ENCODE measurements at regions not wholly inside any gene's neighbourhood (a gene's known extent, or its start where the extent isn't known, plus 50 kb on each side); places are given as distances from the start of the nearest gene placed in this dataset.
"Not testable (repeated sequence)": the region's sequence is repeated elsewhere in the genome, so short reads cannot be mapped to it uniquely, and the experiment has no call there.

DNA sequence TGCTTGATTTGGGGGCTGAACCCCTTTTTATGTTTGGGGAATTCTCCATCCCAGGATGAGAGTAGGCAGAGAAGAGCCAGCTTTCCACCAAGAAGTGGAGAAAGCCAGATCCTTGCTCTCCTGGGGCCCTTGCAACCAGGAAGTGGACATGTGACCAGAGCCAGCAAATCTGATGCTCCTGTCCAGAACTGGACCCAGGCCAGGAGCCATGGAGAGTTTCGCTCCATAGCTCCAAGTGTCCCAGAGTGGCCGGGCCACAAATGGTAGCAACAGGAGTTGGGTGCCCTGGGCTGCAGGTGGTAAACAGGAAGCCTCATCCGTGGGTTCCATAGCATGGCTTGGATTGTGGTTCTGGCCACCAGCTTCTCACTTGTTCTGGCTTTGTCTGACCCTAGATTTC lies 93.9 kb upstream of the CD82 start:
- Histone ChIP-seq H3K9ac (ENCODE audit: low read depth, low read length) (no peak overlapping the region), H3K9me3 (ENCODE audit: insufficient read depth, low read depth, low read length) (no peaks in the 10 kb centered on the region), H3K36me3 (ENCODE audit: insufficient read depth, low read length) (no peaks in the 10 kb centered on the region), H3K4me1 (ENCODE audit: insufficient read depth, low read length) (peaks cover 5% of the 10 kb centered on the region; the same call in 1 of the 2 replicates), H3K4me3 (ENCODE audit: low read length) (no peak overlapping the region), H3K27ac (ENCODE audit: low read depth, low read length) (no peak overlapping the region), H3K27me3 (ENCODE audit: insufficient read depth, low read length) (no peaks in the 10 kb centered on the region)
- 90% methylated on average over 3 of the region's 3 CpGs for WGBS

DNA sequence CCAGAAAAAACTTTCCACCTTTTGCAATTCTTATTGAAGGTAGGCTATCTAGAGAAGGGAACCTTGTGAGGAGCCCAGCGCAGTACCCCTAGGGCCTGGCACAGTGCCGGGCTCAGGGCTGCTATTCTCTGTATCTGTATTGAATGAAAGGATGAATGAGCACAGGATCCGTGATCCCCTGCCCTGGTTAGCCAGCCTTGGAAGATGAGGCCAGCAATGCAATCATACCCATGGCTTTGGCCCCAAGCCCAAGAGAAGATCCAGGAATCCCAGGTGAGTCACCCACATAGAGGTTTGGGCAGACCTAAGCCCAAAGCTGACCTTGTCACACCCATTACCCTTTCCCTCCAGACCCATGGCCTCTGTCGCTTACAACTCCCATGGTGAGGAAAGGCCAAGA lies 92.5 kb upstream of the CD82 start:
- Histone ChIP-seq H3K27me3 (ENCODE audit: insufficient read depth, low read length) (no peaks in the 10 kb centered on the region), H3K36me3 (ENCODE audit: insufficient read depth, low read length) (no peaks in the 10 kb centered on the region), H3K4me1 (ENCODE audit: insufficient read depth, low read length) (no peaks in the 10 kb centered on the region), H3K4me3 (ENCODE audit: low read length) (no peak overlapping the region), H3K27ac (ENCODE audit: low read depth, low read length) (no peak overlapping the region), H3K9me3 (ENCODE audit: insufficient read depth, low read depth, low read length) (no peaks in the 10 kb centered on the region), H3K9ac (ENCODE audit: low read depth, low read length) (no peak overlapping the region)
- WGBS: 73% methylated on average over 4 of the region's 4 CpGs

DNA sequence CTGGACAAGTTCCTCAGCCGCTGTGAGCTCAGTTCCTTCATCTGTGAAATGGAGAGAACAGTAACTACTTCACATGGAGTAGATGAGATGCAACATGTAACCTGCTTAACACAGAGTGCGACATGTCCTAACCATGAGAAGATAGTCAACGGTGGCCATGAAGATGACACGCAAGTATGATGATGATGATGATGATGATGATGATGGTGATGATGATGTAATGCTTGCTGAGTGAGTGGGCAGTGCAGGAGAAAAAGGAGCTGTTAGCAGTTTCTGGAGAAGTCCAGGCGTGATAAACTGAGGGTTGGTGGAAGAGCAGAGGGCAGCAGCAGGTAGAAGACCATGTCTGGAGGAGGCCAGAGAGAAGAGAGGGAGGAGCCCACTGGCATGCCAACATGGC lies 90.8 kb upstream of the CD82 start:
- Histone ChIP-seq H3K4me1 (ENCODE audit: insufficient read depth, low read length) (no peaks in the 10 kb centered on the region), H3K9me3 (ENCODE audit: insufficient read depth, low read depth, low read length) (no peaks in the 10 kb centered on the region), H3K27ac (ENCODE audit: low read depth, low read length) (no peak overlapping the region), H3K9ac (ENCODE audit: low read depth, low read length) (no peak overlapping the region), H3K36me3 (ENCODE audit: insufficient read depth, low read length) (no peaks in the 10 kb centered on the region), H3K4me3 (ENCODE audit: low read length) (no peak overlapping the region), H3K27me3 (ENCODE audit: insufficient read depth, low read length) (no peaks in the 10 kb centered on the region)
- 94% methylated on average over 5 of the region's 5 CpGs for WGBS

DNA sequence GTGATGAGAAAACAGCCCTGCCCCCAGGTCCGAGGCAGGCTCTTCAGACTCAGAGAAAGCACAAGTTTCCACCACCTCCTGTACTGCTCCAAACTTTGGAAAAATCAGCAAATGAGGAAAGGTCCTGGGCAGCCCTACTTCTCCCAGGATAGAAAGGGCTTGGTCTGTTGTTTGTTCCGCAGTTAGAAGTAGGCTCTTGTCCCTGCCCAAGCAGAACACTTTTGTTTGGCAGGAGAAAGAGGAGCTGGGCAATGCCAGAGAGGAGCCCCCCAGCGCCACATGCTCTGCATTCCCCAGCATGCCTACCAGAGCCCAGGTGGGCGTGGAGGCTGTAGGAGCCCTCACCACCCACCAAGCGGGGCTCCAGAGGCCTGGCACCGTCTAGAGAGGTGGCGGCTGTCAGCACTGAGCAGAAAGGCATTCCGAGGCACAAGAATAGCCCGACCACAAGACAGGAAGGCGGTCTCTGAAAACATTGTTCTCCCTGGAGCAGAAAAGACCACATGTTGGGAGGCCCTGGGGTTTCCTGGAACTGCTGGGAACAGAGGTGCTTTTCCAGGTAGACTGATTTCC lies 90.3 kb upstream of the CD82 start:
- Histone ChIP-seq H3K27ac (ENCODE audit: low read depth, low read length) (no peak overlapping the region), H3K36me3 (ENCODE audit: insufficient read depth, low read length) (no peaks in the 10 kb centered on the region), H3K9ac (ENCODE audit: low read depth, low read length) (no peak overlapping the region), H3K27me3 (ENCODE audit: insufficient read depth, low read length) (no peaks in the 10 kb centered on the region), H3K4me1 (ENCODE audit: insufficient read depth, low read length) (no peaks in the 10 kb centered on the region), H3K9me3 (ENCODE audit: insufficient read depth, low read depth, low read length) (no peaks in the 10 kb centered on the region), H3K4me3 (ENCODE audit: low read length) (no peak overlapping the region)
- whole genome bisulfite sequencing: 80% methylated on average over 10 of the region's 10 CpGs

DNA sequence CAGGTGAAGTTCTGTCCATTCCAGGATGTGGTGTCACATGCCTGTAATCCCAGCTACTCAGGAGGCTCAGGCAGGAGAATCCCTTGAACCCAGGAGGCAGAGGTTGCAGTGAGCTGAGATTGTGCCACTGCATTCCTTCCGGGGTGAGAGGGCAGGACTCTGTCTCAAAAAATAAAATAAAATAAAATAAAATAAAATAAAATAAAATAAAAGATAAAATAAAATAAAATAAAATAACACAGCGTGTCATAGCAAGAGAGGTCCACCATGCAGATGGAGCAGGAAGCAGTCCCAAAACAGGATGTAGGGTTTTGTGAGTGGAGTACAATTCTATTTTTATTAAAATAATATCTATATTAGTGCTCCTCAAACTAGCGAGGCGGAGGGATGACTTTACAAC lies 83.1 kb upstream of the CD82 start:
- not testable (repeated sequence) for H3K27me3 ChIP-seq (ENCODE audit: insufficient read depth, low read length); H3K4me3 ChIP-seq (ENCODE audit: low read length); H3K36me3 ChIP-seq (ENCODE audit: insufficient read depth, low read length); H3K9ac ChIP-seq (ENCODE audit: low read depth, low read length); H3K27ac ChIP-seq (ENCODE audit: low read depth, low read length); H3K4me1 ChIP-seq (ENCODE audit: insufficient read depth, low read length); H3K9me3 ChIP-seq (ENCODE audit: insufficient read depth, low read depth, low read length)
- 89% methylated on average over 3 of the region's 4 CpGs for WGBS

DNA sequence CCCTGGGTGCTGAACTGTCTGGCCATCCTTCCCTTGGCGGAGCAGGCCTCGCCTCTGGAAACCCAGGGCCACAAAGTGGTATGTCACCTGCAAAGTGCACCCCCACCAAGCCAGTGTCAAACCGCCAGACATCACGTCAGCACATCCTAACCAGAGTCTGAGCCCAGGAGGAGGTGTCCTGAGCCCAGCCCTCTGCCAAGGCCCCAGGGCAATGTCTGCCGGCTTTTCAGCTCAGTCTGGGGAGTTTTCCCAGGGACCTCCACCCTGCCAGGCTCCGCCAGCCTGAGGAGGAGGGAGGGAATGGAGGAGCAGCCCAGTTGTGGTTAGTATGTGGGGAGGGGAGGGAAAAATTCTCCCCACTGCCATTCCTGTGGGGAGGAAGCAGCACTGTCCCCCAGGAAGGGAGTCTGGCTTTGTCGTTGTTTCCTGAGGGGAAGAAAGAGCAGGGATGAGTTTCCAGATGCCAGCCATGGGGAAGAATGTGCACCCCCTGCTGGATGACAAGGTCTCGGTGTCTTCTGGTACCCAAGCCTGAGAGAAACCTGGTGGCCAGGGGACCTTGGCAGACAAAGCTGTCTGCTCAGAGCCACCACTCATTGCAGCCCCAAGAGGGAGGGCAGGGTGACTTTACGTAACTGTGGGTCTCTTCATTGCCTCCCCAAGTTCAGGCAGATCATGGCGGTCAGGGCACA lies 81.4 kb upstream of the CD82 start:
- Histone ChIP-seq H3K9ac (ENCODE audit: low read depth, low read length) (no peak overlapping the region), H3K27me3 (ENCODE audit: insufficient read depth, low read length) (no peaks in the 10 kb centered on the region), H3K4me3 (ENCODE audit: low read length) (no peak overlapping the region), H3K9me3 (ENCODE audit: insufficient read depth, low read depth, low read length) (0 out of 2 replicates have a peak, but pooled peaks cover 5% of the 10 kb centered on the region), H3K27ac (ENCODE audit: low read depth, low read length) (no peak overlapping the region), H3K36me3 (ENCODE audit: insufficient read depth, low read length) (no peaks in the 10 kb centered on the region), H3K4me1 (ENCODE audit: insufficient read depth, low read length) (no peaks in the 10 kb centered on the region)
- 83% methylated on average over 10 of the region's 10 CpGs for WGBS

DNA sequence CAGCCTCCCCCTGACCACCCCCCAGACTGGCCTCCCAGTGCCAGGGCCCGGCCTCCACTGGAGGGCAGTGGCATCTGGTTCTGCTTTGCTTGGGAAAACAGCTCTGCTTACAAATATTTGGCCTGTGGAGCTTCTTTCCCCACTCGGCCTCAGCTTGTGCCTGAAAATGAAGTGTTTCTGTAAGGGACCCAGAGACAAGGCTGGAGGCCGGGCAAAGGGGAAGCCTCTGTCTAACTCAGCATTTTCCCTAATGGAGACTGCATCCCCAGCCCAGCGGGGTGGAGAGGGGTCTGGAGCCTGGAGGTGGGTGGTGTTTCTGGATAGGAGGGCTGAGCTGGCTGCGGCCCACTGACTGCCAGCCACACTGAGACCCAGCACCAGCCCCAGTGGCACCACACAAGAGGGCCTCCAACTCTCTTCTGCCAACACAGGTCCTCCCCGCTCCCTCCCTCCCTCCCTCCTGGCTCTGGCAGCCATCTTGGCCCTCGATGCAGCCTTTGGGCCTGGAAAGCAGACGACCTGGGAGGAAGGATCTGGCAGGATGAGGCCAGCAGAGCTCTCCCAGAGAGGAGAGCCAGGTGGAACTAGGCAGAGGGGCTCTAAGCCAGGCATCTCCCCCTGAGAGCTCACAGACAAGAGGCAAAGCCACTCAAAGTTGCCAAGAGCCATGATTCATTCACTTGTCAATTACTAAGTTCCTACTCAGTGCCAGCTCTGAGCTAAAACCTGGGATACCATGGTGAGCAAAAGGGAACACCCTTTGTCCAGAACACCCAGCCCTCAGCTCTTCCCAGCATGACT lies 77.1 kb upstream of the CD82 start:
- Histone ChIP-seq H3K9me3 (ENCODE audit: insufficient read depth, low read depth, low read length) (0 out of 2 replicates have a peak, but pooled peaks cover 5% of the 10 kb centered on the region), H3K36me3 (ENCODE audit: insufficient read depth, low read length) (no peaks in the 10 kb centered on the region), H3K4me1 (ENCODE audit: insufficient read depth, low read length) (no peaks in the 10 kb centered on the region), H3K4me3 (ENCODE audit: low read length) (no peak overlapping the region), H3K27ac (ENCODE audit: low read depth, low read length) (no peak overlapping the region), H3K27me3 (ENCODE audit: insufficient read depth, low read length) (no peaks in the 10 kb centered on the region), H3K9ac (ENCODE audit: low read depth, low read length) (no peak overlapping the region)
- WGBS: 92% methylated on average over 8 of the region's 8 CpGs

DNA sequence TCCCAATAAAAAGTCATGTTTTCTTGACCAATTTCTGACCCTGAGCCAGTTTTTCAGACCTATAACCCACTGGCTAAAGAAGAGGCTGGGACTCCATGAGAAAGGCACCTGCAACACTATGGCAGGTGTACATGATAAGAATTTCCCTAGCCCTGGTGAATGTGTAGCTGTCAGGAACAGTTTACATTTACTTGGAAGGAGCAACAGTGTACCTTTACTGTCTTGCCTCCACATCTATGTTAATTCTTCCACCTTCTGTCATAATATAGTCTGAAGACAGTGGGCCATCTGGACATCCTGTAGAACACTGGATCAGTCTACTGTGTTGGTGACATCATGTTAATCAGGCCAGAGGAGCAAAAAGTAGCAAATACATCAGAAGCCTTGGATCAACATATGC lies 72.1 kb upstream of the CD82 start:
- Histone ChIP-seq H3K9ac (ENCODE audit: low read depth, low read length) (no peak overlapping the region), H3K4me3 (ENCODE audit: low read length) (no peak overlapping the region), H3K36me3 (ENCODE audit: insufficient read depth, low read length) (no peaks in the 10 kb centered on the region), H3K27me3 (ENCODE audit: insufficient read depth, low read length) (no peaks in the 10 kb centered on the region), H3K9me3 (ENCODE audit: insufficient read depth, low read depth, low read length) (no peaks in the 10 kb centered on the region), H3K27ac (ENCODE audit: low read depth, low read length) (no peak overlapping the region), H3K4me1 (ENCODE audit: insufficient read depth, low read length) (no peaks in the 10 kb centered on the region)

DNA sequence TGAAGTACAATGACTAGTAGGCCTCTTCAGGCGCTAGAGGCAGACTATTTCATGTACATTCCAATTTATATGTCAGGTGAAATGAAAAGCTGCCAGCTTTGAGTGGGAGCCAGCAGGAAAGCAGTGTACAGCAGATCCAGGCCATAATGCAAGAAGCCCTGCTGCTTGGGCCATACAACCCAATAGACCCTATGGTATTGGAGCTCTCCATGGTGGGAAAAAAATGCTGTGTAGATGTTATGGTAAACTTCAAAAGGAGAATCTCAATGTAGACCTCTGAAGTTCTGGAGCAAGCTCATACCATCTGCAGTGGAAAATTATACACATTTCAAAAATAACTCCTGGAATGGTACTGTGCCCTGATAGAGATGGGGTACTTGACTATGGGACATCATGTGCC lies 71.5 kb upstream of the CD82 start:
- Histone ChIP-seq H3K27me3 (ENCODE audit: insufficient read depth, low read length) (no peaks in the 10 kb centered on the region), H3K27ac (ENCODE audit: low read depth, low read length) (no peak overlapping the region), H3K4me1 (ENCODE audit: insufficient read depth, low read length) (no peaks in the 10 kb centered on the region), H3K9ac (ENCODE audit: low read depth, low read length) (no peak overlapping the region), H3K9me3 (ENCODE audit: insufficient read depth, low read depth, low read length) (no peaks in the 10 kb centered on the region), H3K4me3 (ENCODE audit: low read length) (no peak overlapping the region), H3K36me3 (ENCODE audit: insufficient read depth, low read length) (no peaks in the 10 kb centered on the region)
- WGBS: 100% methylated on average over 1 of the region's 1 CpG

GRCh38 chr11:44494785-44495184 lies 70.7 kb upstream of the CD82 start:
- no peak overlapping the region for H3K4me3 ChIP-seq (ENCODE audit: low read length)
- no peaks in the 10 kb centered on the region for H3K27me3 ChIP-seq (ENCODE audit: insufficient read depth, low read length)
- no peaks in the 10 kb centered on the region for H3K9me3 ChIP-seq (ENCODE audit: insufficient read depth, low read depth, low read length)
- 67% methylated on average over 2 of the region's 2 CpGs for WGBS
- H3K9ac ChIP-seq (ENCODE audit: low read depth, low read length): no peak overlapping the region
- H3K36me3 ChIP-seq (ENCODE audit: insufficient read depth, low read length): no peaks in the 10 kb centered on the region
- H3K4me1 ChIP-seq (ENCODE audit: insufficient read depth, low read length): no peaks in the 10 kb centered on the region
- no peak overlapping the region for H3K27ac ChIP-seq (ENCODE audit: low read depth, low read length)

DNA sequence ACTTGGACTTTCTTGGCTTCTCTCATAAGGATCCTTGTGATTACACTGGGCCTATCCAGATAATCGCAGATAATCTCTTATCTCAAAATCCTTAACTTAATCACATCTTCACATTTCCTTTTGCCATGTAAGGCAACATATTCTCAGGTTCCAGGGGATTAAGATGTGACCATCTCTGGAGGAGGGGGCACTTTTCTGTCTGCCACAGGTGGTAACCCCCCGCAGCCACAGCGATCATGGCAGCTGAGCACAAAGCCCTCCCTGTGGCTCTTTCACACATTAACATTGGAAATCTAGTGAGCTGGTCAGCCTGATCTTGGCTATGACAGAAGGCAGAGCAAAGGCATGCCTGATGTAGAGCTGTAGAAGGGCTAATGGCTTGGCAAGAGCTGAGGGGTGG lies 69.1 kb upstream of the CD82 start:
- H3K4me3 ChIP-seq (ENCODE audit: low read length): no peak overlapping the region
- H3K36me3 ChIP-seq (ENCODE audit: insufficient read depth, low read length): no peaks in the 10 kb centered on the region
- no peaks in the 10 kb centered on the region for H3K4me1 ChIP-seq (ENCODE audit: insufficient read depth, low read length)
- H3K9ac ChIP-seq (ENCODE audit: low read depth, low read length): no peak overlapping the region
- WGBS: 77% methylated on average over 3 of the region's 3 CpGs
- no peak overlapping the region for H3K27ac ChIP-seq (ENCODE audit: low read depth, low read length)
- no peaks in the 10 kb centered on the region for H3K9me3 ChIP-seq (ENCODE audit: insufficient read depth, low read depth, low read length)
- no peaks in the 10 kb centered on the region for H3K27me3 ChIP-seq (ENCODE audit: insufficient read depth, low read length)
